GM20431 (cell line): ENCODE measurements at regions not wholly inside any gene's neighbourhood (a gene's known extent, or its start where the extent isn't known, plus 50 kb on each side); places are given as distances from the start of the nearest gene placed in this dataset.
"Not testable (repeated sequence)": the region's sequence is repeated elsewhere in the genome, so short reads cannot be mapped to it uniquely, and the experiment has no call there.

ENCODE experiments used
- in situ Hi-C: fragments of 300-500 bp; cut with MseI, MboI; formaldehyde crosslinking; loops from one replicate; pipeline ENCODE4 v1.15.0; 2020; ENCODE audit warnings: low sequenced_read_pairs; ENCODE audit not compliant: unreplicated experiment

DNA sequence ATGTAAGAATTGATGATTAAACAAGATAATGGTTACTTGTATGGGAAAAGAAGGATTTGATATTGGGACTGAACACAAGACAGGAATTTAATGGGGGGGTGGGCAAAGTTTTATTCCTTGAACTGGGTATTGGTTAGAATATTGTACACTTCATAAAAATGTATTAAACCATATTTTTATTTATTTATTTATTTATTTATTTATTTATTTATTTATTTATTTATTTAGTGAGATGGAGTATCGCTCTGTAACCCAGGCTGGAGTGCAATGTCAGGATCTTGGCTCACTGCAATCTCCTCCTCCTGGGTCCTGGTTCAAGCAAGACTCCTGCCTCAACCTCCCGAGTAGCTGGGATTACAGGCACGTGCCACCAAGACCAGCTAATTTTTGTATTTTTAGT lies 287.1 kb upstream of the SLITRK5 start:
- in situ Hi-C loops, result no loop called here

DNA sequence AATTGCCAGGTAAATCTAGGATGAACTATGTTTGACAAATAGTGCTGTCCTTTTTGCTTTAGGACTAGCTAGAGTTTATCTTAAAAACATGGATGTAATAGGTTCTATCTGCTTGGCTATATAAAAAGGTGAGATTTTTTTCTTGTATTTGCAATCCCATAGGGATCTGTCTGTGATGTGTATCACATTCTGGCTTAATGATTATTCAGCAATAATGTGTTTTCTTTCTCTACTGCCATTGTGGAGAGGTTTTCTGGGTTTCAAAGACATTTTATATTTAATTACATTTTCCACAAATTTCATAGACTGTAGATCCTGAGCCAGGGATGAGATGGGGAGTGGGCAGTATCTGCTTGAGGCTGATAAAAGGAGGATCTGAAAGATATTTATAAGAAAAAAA lies 277.8 kb upstream of the SLITRK5 start:
- in situ Hi-C loops, result no loop called here

DNA sequence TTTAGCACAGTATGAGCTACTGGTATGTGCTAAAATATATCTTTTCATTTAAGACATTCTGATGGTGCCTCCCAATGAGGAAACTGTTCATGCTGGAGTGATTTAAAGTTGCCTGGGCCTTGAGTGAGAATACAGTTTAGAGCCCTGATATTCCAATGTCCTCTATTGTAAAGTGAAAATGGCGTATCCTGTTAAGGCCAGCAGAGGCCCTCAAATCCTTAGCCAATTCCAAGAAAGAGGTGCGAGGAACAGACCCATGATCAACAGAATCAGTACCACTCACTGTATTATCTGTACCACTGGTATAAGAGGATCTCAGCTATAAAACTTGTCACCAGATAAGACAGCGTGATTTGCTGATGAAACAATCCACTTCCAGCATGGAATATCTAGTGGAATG lies 273.1 kb upstream of the SLITRK5 start:
- in situ Hi-C loops, result no loop called here

DNA sequence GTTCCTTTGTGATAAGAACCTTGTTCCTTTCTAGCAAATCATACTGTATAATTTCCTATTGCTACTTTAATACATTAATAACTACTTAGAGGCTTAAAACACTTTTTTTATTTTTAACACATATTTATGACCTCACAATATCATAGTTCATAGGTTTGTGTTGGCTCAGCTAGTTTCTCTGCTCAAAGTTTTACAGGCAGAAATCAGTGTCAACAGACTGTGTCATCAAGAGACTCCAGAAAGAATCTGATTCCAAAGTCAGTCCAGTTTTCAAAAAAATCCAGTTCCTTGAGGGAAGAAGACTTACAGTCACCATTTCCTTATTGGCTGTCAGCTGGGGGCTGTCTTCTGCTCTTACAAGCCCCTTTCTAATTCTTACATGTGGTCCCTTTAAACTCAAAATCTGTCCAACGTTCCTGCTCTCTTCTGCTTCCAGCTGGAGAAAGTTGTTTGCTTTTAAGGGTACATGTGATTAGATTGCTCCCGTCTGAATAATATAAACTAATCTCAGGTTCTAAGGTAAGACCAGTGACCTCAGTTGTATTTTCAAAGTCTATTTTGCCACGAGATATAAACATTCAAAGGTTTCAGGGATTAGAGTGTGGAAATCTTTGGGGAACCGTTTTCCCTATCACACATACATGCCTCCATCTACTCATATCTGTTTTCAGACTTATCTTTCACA lies 267.3 kb upstream of the SLITRK5 start:
- in situ Hi-C loops, result no loop called here

DNA sequence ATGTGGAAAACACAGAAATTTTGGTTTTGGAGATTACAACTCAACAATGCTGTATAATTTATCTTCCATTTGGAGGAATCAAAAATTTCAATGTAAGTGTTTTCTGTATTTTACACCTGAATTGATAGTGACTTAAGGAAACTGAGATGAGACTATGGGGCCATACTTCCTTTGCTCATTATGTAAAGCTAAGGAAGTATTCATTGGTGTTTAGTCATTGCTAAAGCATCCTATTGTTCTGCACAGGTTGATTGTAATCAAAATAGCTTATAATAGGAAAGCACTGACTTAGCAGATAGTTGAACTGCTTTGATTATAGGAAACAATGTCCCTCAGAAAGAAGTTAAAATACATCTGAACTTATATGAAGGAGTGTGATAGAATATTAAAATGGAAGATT lies 244.4 kb upstream of the SLITRK5 start:
- in situ Hi-C loops, result no loop called here

DNA sequence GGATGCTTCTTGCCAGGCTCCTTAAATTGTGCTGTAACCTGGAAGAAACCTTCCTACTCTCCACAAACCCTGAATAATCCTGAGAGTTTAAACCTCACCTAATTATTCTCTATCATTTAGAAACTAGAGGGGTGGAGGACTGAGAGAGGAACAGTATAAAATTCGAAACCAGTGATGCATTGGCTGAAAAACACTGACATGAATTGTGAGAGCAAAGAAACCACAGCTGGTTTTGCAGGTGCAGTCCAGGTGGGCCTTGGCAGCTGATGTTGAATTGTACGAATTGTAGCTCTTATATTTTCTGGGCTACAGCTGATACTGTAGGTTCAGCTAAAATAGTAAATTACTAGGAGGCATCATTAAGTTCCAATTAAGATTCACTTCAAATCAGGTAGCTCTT lies 227.0 kb upstream of the SLITRK5 start:
- in situ Hi-C loops, result no loop called here

DNA sequence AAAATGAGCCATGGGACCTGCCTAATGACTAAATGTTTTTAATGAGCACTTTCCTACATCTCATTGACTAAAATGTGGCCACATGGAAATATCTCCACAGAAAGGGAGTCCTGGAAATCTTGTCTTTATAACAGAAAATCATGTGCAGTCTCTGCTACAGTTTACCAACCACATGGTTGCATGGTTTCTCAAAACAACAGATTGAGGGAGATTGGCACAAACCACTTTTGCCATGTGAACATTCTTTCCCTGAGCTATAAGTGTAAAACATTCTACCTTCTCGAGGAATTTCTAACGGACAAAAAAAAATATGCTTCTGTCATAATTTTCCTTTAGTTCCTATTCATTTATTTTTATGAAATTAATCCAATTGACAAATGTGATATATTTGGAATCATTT lies 218.9 kb upstream of the SLITRK5 start:
- in situ Hi-C loops, result no loop called here

DNA sequence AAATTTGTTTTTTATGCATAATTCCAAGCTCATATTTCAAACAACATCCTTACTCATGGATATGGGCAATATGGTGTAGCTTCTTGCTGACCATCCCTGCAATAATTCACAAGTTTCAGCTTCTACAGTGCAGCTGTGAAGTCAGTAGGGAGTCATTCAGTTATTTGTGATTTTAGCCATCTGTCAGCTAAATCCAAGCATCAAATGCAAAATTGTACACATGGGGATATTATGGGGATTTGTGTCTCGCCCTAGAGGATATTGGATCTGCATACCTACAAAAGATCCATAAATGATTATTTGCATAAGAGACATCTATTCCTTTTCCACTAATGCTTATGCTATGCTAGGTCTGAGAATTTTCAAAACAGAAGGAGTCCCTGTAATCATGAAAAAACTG lies 217.9 kb upstream of the SLITRK5 start:
- in situ Hi-C loops, result no loop called here

DNA sequence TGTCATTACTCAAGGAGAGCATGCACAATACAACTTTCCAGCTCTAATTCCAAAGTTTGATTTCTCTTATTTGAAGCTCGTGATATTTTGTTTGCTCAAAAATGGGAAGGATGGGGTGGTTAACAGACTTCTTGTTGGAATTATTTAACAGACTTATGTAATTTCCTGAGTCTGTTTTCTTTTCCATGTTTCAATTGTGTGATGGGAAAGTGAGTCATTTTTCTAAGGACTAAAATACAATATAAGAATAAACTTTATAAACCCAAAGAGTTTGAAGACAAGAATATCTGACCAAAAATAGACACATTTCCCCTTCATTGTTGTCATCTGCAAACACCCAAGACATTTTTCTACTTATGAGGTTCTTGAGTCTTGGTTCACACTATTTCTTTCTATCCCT lies 211.8 kb upstream of the SLITRK5 start:
- in situ Hi-C loops, result no loop called here

DNA sequence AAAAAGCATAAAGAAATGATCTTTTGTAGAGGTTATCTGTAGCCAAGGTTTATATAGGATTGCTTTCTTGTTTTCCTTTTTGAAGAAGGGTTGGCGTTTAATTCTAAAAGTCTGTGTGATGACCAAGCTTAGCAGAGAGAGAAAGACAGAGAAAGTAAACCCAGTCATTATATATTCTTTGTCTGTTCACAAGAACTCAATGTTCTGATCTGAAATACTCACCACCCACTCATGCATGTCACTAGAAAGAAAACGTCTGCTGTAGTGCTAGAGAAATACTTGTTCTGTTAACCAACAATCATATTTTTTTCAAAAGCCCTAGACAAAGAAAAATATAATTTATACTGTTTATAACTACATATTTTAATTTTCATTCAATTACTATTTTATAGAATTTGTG lies 173.7 kb upstream of the SLITRK5 start:
- in situ Hi-C loops, result no loop called here

DNA sequence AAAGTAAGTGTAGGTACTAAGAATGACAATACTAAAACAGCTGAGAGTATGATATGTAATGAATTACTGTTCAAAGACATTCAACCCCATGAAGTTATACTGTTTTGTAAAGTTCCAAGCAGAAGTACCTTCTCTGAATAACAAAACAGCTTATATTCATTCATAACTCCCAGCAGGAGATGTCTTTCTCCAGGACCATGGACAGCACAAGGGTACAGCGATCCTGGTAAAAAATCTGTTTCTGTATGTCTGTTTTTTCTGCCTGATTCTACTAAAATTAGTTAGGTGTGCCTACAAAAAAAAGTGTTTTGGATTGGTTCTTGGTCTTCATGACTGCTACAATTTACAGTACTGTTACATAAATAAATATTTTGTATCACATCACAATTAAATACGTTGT lies 172.5 kb upstream of the SLITRK5 start:
- in situ Hi-C loops, result no loop called here

DNA sequence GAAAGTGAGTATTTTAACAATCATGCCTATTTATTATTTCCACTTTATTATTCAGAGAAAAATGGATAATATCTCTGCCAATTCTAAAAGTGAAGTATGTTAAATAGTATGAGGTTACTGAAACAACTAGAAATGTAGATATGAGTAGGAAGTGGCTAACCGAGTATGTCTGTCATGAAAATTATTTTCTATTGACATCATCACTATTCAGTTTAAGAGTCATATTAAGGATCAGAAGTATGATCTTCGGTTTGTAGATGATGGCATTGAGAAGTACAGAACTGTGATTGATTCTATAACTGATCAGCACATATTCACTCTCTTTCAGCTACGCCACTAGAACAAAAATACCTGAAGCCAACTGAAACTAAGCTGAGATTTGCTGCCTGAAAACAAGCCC lies 146.4 kb upstream of the SLITRK5 start:
- in situ Hi-C loops, result no loop called here

DNA sequence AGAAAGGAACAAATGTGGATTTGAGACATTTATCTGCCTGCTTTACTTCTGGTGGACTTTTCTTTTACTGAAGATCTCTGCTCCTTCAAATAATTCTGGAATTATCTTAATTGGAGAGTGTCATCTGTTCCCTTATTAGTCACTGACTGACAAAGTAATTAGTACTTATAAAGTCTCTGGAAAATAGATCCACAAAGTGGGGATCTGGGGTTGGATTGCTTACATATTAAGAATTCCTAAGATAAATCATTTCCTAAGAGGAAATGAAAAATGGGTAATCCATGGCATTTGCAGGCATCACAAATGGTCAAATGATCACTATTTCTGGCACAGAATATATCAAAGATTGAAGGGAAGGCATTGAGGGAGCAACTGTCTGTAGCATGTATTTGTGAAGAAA lies 137.4 kb upstream of the SLITRK5 start:
- in situ Hi-C loops, result no loop called here

DNA sequence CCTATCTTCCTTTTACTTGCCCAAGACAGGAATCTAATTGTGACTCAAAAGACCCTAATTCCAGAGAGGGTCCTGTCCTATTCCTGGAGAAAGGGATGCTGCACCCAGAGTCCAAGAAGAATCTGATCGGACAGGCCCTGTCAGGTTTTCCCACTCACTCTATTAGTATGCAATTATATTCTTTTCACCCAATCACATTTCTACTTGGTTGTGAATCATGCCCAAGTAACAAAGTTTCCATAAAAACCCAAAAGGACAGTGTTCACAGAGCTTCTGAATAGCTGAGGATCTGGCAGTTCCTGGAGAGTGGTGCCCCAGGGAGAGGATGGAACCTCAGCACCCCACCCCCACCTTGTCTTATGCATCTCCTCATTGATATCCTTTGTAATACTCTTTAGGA lies 135.3 kb upstream of the SLITRK5 start:
- in situ Hi-C loops, result no loop called here

DNA sequence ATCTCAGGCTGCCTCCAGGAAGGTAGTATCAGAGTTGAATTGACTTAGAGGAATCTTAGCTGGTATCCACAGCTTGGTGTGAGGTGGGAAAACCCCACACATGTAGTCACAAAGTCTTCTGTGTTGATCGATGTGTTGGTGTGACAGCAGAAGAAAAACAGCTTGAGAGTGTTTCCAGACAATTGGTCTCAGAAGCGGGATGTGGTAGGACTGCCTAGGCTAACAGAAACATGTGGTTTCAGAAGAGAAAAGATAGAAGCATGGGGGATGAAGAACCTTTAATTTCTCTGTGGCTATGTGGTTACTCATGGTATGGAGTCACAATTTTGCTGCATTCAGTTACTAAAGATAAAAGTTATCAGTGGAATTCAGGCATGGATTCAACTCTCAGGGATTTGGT lies 134.7 kb upstream of the SLITRK5 start:
- in situ Hi-C loops, result no loop called here

DNA sequence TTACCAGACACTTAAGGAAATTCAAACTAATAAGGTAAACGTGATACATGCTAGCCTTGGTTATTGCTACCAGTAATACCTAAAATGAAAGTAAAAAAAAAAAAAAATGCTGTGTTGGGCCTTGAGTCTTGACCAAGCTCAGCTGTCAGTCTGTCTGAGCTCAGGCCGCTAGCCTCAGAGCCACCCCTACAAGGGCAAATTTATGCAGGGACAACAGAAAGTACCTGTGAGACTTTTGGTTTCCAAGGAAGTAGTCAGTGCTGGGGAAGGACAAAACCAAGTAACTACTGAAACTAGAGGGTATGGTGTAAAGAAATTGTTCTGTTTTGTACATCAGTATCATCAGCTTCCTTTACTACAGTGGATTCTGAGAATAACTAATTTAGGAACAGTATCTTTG lies 134.3 kb upstream of the SLITRK5 start:
- in situ Hi-C loops, result no loop called here

DNA sequence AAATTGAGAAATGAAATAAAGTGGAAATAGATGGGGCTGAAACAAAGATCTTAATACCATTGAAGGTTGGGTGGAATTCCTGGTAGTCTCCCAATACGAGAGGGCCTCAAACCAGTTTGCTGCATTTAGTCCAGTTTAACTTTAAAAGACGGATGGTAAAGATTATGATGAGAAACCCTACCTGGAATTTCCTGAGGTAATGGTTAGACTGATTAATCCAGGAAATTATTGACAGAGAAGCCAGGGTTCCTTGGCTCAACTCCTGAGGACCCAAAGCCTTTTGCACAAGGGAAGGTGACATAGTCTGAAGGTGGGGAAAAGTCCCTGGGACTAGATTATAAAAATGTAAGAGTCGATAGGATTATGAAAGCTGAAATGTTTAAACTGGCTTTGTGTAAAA lies 133.2 kb upstream of the SLITRK5 start:
- in situ Hi-C loops, result no loop called here

DNA sequence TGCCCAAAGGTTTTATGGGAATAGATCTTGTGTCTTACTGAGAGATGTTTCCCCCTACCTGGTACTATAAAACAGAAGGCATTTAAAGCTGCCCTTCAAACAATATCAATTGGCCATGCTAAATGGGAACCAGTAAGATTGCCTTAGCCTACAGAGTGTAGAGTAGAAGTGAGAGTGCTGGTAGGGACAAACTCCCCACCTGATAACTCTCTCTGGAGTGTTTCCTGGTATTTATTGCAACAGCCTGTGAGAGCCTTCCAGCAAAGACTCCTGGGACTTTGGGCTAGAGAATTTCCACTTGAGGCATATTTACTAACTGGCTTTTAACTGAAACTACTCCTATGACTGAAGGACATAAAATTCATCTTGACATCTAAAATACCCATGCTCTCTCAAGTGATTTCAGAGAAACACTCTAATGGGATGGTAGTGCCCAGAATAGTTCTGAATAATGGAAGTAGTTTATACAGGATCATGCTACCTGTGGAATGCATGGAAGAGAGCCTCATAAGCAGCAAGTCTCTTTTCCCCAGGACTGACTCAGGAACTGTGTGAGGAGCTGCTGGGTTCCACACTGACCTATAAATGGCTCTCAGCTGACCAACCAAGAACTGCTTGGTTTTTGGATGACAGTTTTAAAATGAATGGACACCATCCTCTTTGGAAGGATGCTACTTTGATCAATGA lies 132.7 kb upstream of the SLITRK5 start:
- in situ Hi-C loops, result no loop called here

DNA sequence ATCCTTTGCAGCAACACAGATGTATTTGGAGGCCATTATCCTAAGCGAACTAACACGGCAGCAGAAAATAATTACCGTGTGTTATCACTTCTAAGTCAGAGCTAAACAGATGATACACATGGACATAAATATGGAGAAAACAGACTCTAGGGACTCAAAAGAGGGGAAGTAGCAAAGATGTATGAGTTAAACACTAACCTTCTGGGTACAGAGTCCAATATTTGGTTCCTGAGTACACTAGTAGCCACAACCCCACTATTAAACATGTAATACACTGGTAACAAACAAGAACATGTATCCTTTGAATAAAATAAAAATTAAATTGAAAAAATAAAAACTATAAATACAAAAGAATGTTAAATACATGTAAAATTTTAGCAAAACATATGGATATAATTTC lies 118.0 kb upstream of the SLITRK5 start:
- in situ Hi-C loops, result no loop called here

DNA sequence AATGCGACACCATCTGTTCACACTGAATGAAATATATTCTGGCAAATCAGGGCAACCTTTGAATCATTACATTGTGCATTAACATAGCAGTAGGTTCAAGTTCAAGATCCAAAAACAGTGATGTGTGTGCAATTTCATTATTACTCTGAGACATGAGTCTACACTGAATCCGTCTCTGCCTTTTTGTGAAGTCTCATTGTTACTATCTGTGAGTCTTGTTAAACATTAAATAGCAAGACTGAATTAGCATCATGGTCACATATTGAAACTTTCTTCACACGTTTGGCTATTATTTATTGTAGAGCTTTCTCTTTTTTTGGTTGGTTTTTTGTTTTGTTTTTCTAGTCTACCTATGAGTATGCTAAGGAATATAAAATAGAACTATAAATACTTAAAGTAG lies 117.1 kb upstream of the SLITRK5 start:
- in situ Hi-C loops, result no loop called here

DNA sequence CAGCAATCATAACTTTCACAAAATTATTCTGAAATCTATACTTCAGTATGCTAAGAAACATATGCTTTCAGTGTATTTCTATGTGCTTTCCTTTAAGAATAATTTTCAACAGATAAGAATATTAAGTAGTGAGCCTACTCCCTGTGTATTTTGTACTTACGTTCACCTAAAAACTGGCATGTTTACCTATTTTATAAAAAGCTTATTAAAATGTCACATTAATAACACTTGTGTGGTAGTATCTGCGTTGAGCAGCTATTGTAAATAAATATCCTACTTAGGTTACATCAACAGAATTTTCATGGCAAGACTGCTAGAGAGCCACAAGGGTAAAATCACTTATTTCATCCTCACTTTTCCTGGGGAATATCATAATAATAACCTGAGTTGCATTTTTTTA lies 113.4 kb upstream of the SLITRK5 start:
- in situ Hi-C loops, result no loop called here

DNA sequence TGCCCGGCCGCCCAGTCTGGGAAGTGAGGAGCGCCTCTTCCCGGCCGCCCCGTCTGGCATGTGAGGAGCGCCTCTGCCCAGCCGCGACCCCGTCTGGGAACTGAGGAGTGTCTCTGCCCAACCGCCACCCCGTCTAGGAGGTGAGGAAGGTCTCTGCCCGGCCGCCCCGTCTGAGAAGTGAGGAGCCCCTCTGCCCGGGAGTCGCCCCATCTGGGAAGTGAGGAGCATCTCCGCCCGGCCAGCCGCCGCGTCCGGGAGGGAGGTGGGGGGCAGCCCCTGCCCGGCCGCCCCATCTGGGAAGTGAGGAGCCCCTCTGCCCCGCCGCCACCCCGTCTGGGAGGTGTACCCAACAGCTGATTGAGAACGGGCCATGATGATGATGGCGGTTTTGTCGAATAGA lies 109.6 kb upstream of the SLITRK5 start:
- in situ Hi-C loops, result not testable (repeated sequence)
